ENCODE measurements at regions not wholly inside any gene's neighbourhood (a gene's known extent, or its start where the extent isn't known, plus 50 kb on each side); places are given as distances from the start of the nearest gene placed in this dataset.

GRCh38 chr4:10773010-10773409, 88.4 kb upstream of the CLNK start (continued):
- no peak for TF ChIP-seq CHD7 (IDR thresholded peaks at IDR 0.05; ENCODE audit: insufficient replicate concordance, low read length)
- TF ChIP-seq JUN (IDR thresholded peaks at IDR 0.05; ENCODE audit: low read depth, low read length), result no peak
- TF ChIP-seq KDM1A (IDR thresholded peaks at IDR 0.05; ENCODE audit: borderline replicate concordance, low read length), result no peak
- no peak for TF ChIP-seq BACH1 (IDR thresholded peaks at IDR 0.05; ENCODE audit: low read length)

All from H1 (cell line).